ENCODE measurements at regions not wholly inside any gene's neighbourhood (a gene's known extent, or its start where the extent isn't known, plus 50 kb on each side); places are given as distances from the start of the nearest gene placed in this dataset.

GRCh38 chr12:112638420-112638819, 153.1 kb upstream of the RPH3A start:
- no peak for TF ChIP-seq POU6F1 (CRISPR knock-in tag; IDR thresholded peaks at IDR 0.05; ENCODE audit: borderline replicate concordance, low read depth)
- no peak for TF ChIP-seq CSDC2 (CRISPR knock-in tag; IDR thresholded peaks at IDR 0.05)
- TF ChIP-seq CREB5 (CRISPR knock-in tag; IDR thresholded peaks at IDR 0.05; ENCODE audit: low read depth) = no peak
- no peak for TF ChIP-seq PATZ1 (CRISPR knock-in tag; IDR thresholded peaks at IDR 0.05; ENCODE audit: borderline replicate concordance)
- no peak for TF ChIP-seq ZNF565 (CRISPR knock-in tag; conservative IDR thresholded peaks at IDR 0.05; ENCODE audit: low read depth)

All from SK-N-SH treated with all-trans-retinoic acid at 6 μM for 48 hours (cell line).